Ovary (tissue), 3 donors: ENCODE measurements at regions not wholly inside any gene's neighbourhood (a gene's known extent, or its start where the extent isn't known, plus 50 kb on each side); places are given as distances from the start of the nearest gene placed in this dataset.

ENCODE experiments used
- CTCF ChIP-seq, 3 donors: fragments of 450-650 bp in 2 of 3; fragments of 200-600 bp in 1 of 3; IDR thresholded peaks; one replicate each; pipeline versions ENCODE4 v1.5.1 to v1.8.0; 2016 to 2022; ENCODE audit warnings: antibody characterized with exemption in 3 of 3, mild to moderate bottlenecking in 1 of 3
- POLR2A ChIP-seq: fragments of 450-650 bp; IDR thresholded peaks from one replicate; pipeline ENCODE4 v1.6.1; 2017; ENCODE audit warnings: antibody characterized with exemption, mild to moderate bottlenecking, moderate library complexity
- donor health status: DM: no; HTN: no; CAD: no.

- TF ChIP-seq POLR2A (no peak), CTCF (IDR thresholded peaks at IDR 0.05) (no peak)
Measured at GRCh38 chr10:123309731-123310130, 155.5 kb downstream of the BUB3 start.
